Liver (tissue), 8 donors: ENCODE measurements at regions not wholly inside any gene's neighbourhood (a gene's known extent, or its start where the extent isn't known, plus 50 kb on each side); places are given as distances from the start of the nearest gene placed in this dataset. TPM values are rescaled to one million over a fixed set of nuclear protein-coding genes. Genes with fewer than 3 reads are reported as not detected.
A peak's percentile ranks its signal among the peaks of the same experiment; 100 is the strongest.
"Not testable (repeated sequence)": the region's sequence is repeated elsewhere in the genome, so short reads cannot be mapped to it uniquely, and the experiment has no call there.

ENCODE experiments used
- DNase-seq: peaks from one replicate; pipeline ENCODE4 v3.0.0-alpha.2; 2017; ENCODE audit warnings: low spot score
- H3K27ac ChIP-seq, 2 donors: one replicate each; pipeline ENCODE4 v1.7.0; 2013; ENCODE audit warnings: inconsistent platforms in 2 of 2, low read length in 2 of 2, control low read depth in 1 of 2, low read depth in 1 of 2, mild to moderate bottlenecking in 1 of 2
- H3K27me3 ChIP-seq, 4 donors: one replicate each; pipeline versions ENCODE4 v1.6.1 to v1.7.0; 2013; ENCODE audit warnings: low read length in 3 of 4, inconsistent platforms in 1 of 4, mild to moderate bottlenecking in 1 of 4, moderate library complexity in 1 of 4; ENCODE audit not compliant: control insufficient read depth in 4 of 4, insufficient read depth in 4 of 4
- H3K36me3 ChIP-seq, 4 donors: one replicate each; pipeline versions ENCODE4 v1.6.1 to v1.7.0; 2013; ENCODE audit warnings: low read length in 3 of 4, mild to moderate bottlenecking in 3 of 4, low read depth in 1 of 4, moderate library complexity in 1 of 4; ENCODE audit not compliant: control insufficient read depth in 4 of 4, insufficient read depth in 3 of 4
- H3K4me1 ChIP-seq, 4 donors: one replicate each; pipeline versions ENCODE4 v1.6.1 to v1.7.0; 2013; ENCODE audit warnings: low read length in 3 of 4, mild to moderate bottlenecking in 3 of 4, moderate library complexity in 1 of 4; ENCODE audit not compliant: control insufficient read depth in 4 of 4, insufficient read depth in 4 of 4
- H3K4me3 ChIP-seq, 3 donors: one replicate each; pipeline versions ENCODE4 v1.6.1 to v1.7.0; 2013; ENCODE audit warnings: low read length in 3 of 3, control low read depth in 1 of 3, low read depth in 1 of 3, mild to moderate bottlenecking in 1 of 3
- H3K9ac ChIP-seq, 2 donors: one replicate each; pipeline ENCODE4 v1.7.0; 2013; ENCODE audit warnings: low read length in 2 of 2, mild to moderate bottlenecking in 2 of 2, moderate library complexity in 2 of 2, control low read depth in 1 of 2, low read depth in 1 of 2
- H3K9me3 ChIP-seq, 4 donors: one replicate each; pipeline versions ENCODE4 v1.6.1 to v1.7.0; 2013; ENCODE audit warnings: low read length in 3 of 4; ENCODE audit not compliant: control insufficient read depth in 4 of 4
- NR2F2 ChIP-seq: IDR thresholded peaks from 2 replicates; pipeline ENCODE4 v1.6.1; 2016; ENCODE audit warnings: antibody characterized with exemption
- RXRA ChIP-seq, 2 donors: IDR thresholded peaks; 2 replicates each; pipeline ENCODE4 v1.6.1; 2017 to 2018; ENCODE audit warnings: antibody characterized with exemption in 2 of 2, mild to moderate bottlenecking in 1 of 2
- WGBS: extraction: QIAGEN DNeasy Blood & Tissue Kit; methylation state at CpG from one replicate; pipeline ENCODE4 v1.1.7; 2013; 5-methylcytosine and 5-hydroxymethylcytosine counted together
- small RNA-seq: library from RNA; depleted of rRNA; stranded (forward); fragments of <200 nt; gene quantifications from one replicate; pipeline ENCODE3, GENCODE V24; 2014
- donor health status: healthy.
- donor health status: healthy.
- donor health status: healthy.
- donor health status: healthy.

DNA sequence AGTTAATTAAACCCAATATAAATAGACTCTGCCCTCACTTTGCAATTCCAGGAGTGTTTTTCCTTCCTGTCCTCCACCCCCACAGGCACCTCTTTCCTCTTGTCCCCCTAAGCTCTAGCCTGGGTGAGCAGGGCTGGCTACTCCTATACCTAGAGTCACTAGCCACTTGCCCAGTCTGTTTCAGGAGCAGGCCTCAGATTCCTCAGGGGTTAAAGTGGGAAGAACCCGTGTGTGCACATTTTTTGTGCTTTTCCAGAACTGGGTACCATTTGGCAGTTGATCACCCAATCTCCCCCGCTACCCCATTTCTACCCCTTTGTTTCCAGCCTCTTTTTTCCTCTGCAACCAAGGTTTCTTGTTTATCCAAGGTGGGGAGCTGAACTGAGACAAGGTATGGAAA, 153.4 kb downstream of the OR4F15 start:
- WGBS = 87% methylated on average over 2 of the region's 2 CpGs
- not testable (repeated sequence) for H3K4me1 ChIP-seq, H3K9me3 ChIP-seq, H3K27me3 ChIP-seq, H3K27ac ChIP-seq, H3K9ac ChIP-seq, DNase-seq, H3K4me3 ChIP-seq, H3K36me3 ChIP-seq

DNA sequence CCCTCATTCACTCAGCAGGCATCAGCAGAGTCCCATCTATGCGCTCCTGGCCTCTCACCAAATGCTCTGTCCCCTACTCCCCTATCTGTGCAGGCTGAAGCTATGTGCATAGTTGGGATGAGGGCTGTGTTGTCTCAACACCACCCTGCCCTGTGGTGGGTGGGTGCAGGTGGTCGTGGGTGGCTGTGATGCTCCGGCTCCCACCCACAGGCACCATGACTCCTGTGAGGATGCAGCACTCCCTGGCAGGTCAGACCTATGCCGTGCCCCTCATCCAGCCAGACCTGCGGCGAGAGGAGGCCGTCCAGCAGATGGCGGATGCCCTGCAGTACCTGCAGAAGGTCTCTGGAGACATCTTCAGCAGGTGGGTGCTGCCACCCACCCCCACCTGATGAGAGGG, 153.9 kb downstream of the OR4F15 start:
- not testable (repeated sequence) for H3K9me3 ChIP-seq, H3K4me3 ChIP-seq, H3K9ac ChIP-seq, H3K27ac ChIP-seq, H3K36me3 ChIP-seq, H3K27me3 ChIP-seq, H3K4me1 ChIP-seq, DNase-seq
- 96% methylated on average over 8 of the region's 8 CpGs for WGBS

DNA sequence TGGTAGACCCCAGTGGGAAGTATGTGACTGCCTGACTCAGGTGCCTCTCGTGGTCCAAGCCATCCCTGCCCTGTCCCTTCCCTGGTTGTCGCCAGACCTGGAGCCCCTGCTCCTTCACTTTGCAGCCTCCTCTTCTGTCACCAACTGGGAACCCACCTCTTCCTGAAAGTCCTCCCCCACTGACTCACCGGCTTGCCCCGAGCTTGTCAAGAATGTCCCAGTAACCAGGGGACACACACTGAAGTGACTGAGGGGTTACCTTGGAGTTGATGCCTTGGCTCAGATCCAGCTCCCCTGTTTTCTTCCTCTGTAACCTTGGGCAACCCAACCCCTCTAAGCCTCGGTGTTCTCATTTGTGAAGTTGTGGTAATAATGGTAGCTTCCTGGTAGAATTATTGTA, 155.4 kb downstream of the OR4F15 start:
- not testable (repeated sequence) for H3K4me1 ChIP-seq, H3K9me3 ChIP-seq, H3K36me3 ChIP-seq, H3K9ac ChIP-seq, H3K4me3 ChIP-seq, H3K27ac ChIP-seq, H3K27me3 ChIP-seq, DNase-seq
- WGBS = 95% methylated on average over 3 of the region's 5 CpGs

DNA sequence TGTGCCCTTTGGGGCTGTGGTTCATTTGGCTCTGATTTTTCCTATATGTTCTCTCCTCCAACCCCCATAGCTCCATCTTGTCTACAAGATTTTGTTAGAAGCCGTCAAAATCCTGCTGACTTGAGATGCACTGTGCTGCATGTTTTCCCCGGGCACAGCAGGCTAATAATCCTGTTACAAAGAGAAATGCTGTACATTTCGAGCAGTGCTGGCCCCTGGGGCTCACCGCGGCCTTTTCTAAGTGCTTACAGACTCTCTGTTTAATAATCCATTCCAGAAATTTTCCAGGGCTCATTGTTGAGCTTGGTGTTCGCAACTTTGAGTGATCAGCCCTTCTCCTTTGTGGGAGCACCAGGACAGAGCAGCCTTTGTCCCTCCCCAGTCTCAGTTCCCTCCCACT, 158.6 kb downstream of the OR4F15 start:
- not testable (repeated sequence) for H3K36me3 ChIP-seq, H3K4me3 ChIP-seq, DNase-seq, H3K4me1 ChIP-seq, H3K27ac ChIP-seq, H3K9ac ChIP-seq, H3K9me3 ChIP-seq, H3K27me3 ChIP-seq
- 90% methylated on average over 5 of the region's 6 CpGs for WGBS

DNA sequence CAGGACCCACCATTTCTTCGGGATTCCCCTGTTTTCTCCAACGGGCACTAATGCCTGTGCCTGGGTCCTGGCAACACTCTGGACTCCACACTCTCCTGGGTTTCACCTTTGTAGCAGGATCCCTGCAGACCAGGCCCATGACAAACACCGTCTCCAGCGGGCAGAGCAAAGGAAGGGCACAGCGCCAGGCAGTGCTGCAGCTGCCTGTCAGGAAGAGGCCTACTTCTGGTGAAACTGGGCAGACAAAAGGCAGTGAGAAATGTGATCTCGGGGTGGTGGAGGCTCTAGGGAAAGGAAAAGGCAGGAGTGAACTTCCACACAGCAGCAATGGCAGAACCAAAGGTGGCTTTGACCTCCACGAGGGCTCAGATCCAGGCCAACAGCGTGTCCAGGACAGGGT, 165.3 kb downstream of the OR4F15 start:
- H3K4me1 ChIP-seq, H3K27me3 ChIP-seq, H3K9ac ChIP-seq, DNase-seq, H3K9me3 ChIP-seq, H3K36me3 ChIP-seq, H3K4me3 ChIP-seq, H3K27ac ChIP-seq: not testable (repeated sequence)
- WGBS = no CpG with 5 or more reads among the region's 8 CpGs

DNA sequence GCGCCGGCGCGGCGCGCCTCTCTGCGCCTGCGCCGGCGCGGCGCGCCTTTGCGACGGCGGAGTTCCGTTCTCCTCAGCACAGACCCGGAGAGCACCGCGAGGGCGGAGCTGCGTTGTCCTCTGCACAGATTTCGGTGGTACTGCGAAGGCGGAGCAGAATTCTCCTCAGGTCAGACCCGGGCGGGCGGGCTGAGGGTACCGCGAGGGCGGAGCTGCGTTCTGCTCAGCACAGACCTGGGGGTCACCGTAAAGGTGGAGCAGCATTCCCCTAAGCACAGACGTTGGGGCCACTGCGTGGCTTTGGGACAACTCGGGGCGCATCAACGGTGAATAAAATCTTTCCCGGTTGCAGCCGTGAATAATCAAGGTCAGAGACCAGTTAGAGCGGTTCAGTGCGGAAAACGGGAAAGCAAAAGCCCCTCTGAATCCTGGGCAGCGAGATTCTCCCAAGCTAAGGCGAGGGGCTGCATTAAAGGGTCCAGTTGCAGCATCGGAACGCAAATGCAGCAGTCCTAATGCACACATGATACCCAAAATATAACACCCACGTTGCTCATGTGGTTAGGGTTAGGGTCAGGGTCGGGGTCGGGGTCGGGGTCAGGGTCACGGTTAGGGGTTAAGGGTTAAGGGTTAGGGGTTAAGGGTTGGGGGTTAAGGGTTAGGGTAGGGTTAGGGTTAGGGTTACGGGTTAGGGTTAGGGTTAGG, 168.4 kb downstream of the OR4F15 start:
- not testable (repeated sequence) for H3K27ac ChIP-seq, H3K9ac ChIP-seq, H3K9me3 ChIP-seq, H3K4me1 ChIP-seq, DNase-seq, H3K4me3 ChIP-seq, H3K27me3 ChIP-seq, H3K36me3 ChIP-seq
- TF ChIP-seq NR2F2 (peak; percentile 94), RXRA (IDR thresholded peaks at IDR 0.05) (peak in 1 of 2 donors; percentile 5)
- 71% methylated on average over 53 of the region's 53 CpGs for WGBS

Small RNA genes in the stretch of these regions (small RNA-seq; reads per million reads assigned to genes)
- gene AC140725.2 (not detected), gene MIR6859-3 (not detected)
